Esophagus squamous epithelium (tissue), 4 donors: ENCODE measurements at regions not wholly inside any gene's neighbourhood (a gene's known extent, or its start where the extent isn't known, plus 50 kb on each side); places are given as distances from the start of the nearest gene placed in this dataset.

Experiments used
- CTCF ChIP-seq, 6 experiments: fragments of 450-650 bp in 4 of 6; fragments of 200-600 bp in 2 of 6; sonication (generic) in 2 of 6; IDR thresholded peaks; one replicate each; pipeline ENCODE4 v1.5.1; 2016 to 2019; ENCODE audit warnings: antibody characterized with exemption in 6 of 6, mild to moderate bottlenecking in 4 of 6, moderate library complexity in 4 of 6
- POLR2A ChIP-seq, 4 donors: fragments of 450-650 bp; IDR thresholded peaks; one replicate each; pipeline ENCODE4 v1.6.1; 2017; ENCODE audit warnings: antibody characterized with exemption in 4 of 4, mild to moderate bottlenecking in 4 of 4, moderate library complexity in 3 of 4

GRCh38 chr12:43277651-43278540 is 274.1 kb downstream of the ADAMTS20 start:
- TF ChIP-seq CTCF (IDR thresholded peaks at IDR 0.05): no peak
- TF ChIP-seq POLR2A (IDR thresholded peaks at IDR 0.05): no peak
